CD14-positive monocyte (primary cell): ENCODE measurements at regions not wholly inside any gene's neighbourhood (a gene's known extent, or its start where the extent isn't known, plus 50 kb on each side); places are given as distances from the start of the nearest gene placed in this dataset.

ENCODE experiments used
- DNase-seq, 3 donors: peaks; one replicate each; pipeline ENCODE4 v3.0.0-alpha.2; 2011 to 2022
- H2AFZ ChIP-seq: 2 replicates; pipeline ENCODE4 v1.6.0; 2012; ENCODE audit warnings: mild to moderate bottlenecking, low read depth, low read length, inconsistent platforms; ENCODE audit not compliant: insufficient read depth, poor library complexity, severe bottlenecking
- H3K27ac ChIP-seq, 2 donors: 1 replicate in 1 of 2; 2 replicates in 1 of 2; pipeline ENCODE4 v1.5.1; 2012 to 2013; ENCODE audit warnings: low read length in 2 of 2, control low read depth in 1 of 2, inconsistent platforms in 1 of 2, low read depth in 1 of 2, mild to moderate bottlenecking in 1 of 2
- H3K27me3 ChIP-seq, 2 donors: one replicate each; pipeline versions ENCODE4 v1.6.0 to v1.6.1; 2011 to 2013; ENCODE audit warnings: low read length in 2 of 2; ENCODE audit not compliant: control insufficient read depth in 2 of 2, insufficient read depth in 2 of 2
- H3K36me3 ChIP-seq, 2 donors: replicated peaks in 1 of 2; 1 replicate in 1 of 2; 2 replicates in 1 of 2; pipeline versions ENCODE4 v1.5.1 to v1.6.1; 2012 to 2013; ENCODE audit warnings: low read length in 2 of 2, control low read depth in 1 of 2, inconsistent platforms in 1 of 2, mild to moderate bottlenecking in 1 of 2; ENCODE audit not compliant: insufficient read depth in 2 of 2, control insufficient read depth in 1 of 2
- H3K4me1 ChIP-seq, 2 donors: 1 replicate in 1 of 2; 2 replicates in 1 of 2; pipeline versions ENCODE4 v1.5.1 to v1.6.1; 2012 to 2013; ENCODE audit warnings: low read length in 2 of 2, control low read depth in 1 of 2, inconsistent platforms in 1 of 2, mild to moderate bottlenecking in 1 of 2, moderate library complexity in 1 of 2; ENCODE audit not compliant: insufficient read depth in 2 of 2, control insufficient read depth in 1 of 2
- H3K4me2 ChIP-seq: replicated peaks from 2 replicates; pipeline ENCODE3; 2012; ENCODE audit warnings: low read length, moderate library complexity, mild to moderate bottlenecking; ENCODE audit not compliant: poor library complexity, severe bottlenecking; ENCODE audit errors: extremely low read depth
- H3K4me3 ChIP-seq, 3 experiments: fragments of 200-600 bp in 1 of 3; sonication (generic) in 1 of 3; replicated peaks in 1 of 3; 1 replicate in 2 of 3; 2 replicates in 1 of 3; pipeline ENCODE4 v1.5.1; 2011 to 2013; ENCODE audit warnings: low read length in 3 of 3, mild to moderate bottlenecking in 3 of 3, control low read depth in 2 of 3, low read depth in 2 of 3, inconsistent platforms in 1 of 3, moderate library complexity in 1 of 3
- H3K79me2 ChIP-seq: 2 replicates; pipeline ENCODE4 v1.6.0; 2012; ENCODE audit warnings: mild to moderate bottlenecking, control low read depth, inconsistent platforms, low read length, moderate library complexity; ENCODE audit not compliant: insufficient read depth
- H3K9ac ChIP-seq: 2 replicates; pipeline ENCODE4 v1.6.0; 2017; ENCODE audit warnings: low read length, mild to moderate bottlenecking; ENCODE audit not compliant: insufficient read depth, poor library complexity, severe bottlenecking
- H3K9me3 ChIP-seq, 2 donors: replicated peaks in 1 of 2; 1 replicate in 1 of 2; 2 replicates in 1 of 2; pipeline versions ENCODE4 v1.5.1 to v1.6.1; 2012 to 2013; ENCODE audit warnings: low read length in 2 of 2, control low read depth in 1 of 2; ENCODE audit not compliant: control insufficient read depth in 1 of 2, insufficient read depth in 1 of 2
- H4K20me1 ChIP-seq: 2 replicates; pipeline ENCODE4 v1.6.0; 2012; ENCODE audit warnings: mild to moderate bottlenecking, low read length, control low read depth, moderate library complexity; ENCODE audit not compliant: insufficient read depth
- H3K27ac Mint-ChIP-seq, 7 donors: one replicate each; pipeline ENCODE4 v1.8.0; 2020; ENCODE audit warnings: mild to moderate bottlenecking in 7 of 7, mixed read lengths in 7 of 7, moderate library complexity in 6 of 7, inconsistent platforms in 2 of 7
- H3K27me3 Mint-ChIP-seq, 3 donors: one replicate each; pipeline ENCODE4 v1.8.0; 2021 to 2022; ENCODE audit warnings: low read depth in 3 of 3, mild to moderate bottlenecking in 3 of 3, mixed read lengths in 3 of 3, moderate library complexity in 3 of 3, inconsistent platforms in 1 of 3
- H3K36me3 Mint-ChIP-seq, 2 donors: one replicate each; pipeline ENCODE4 v1.8.0; 2020; ENCODE audit warnings: mixed read lengths in 2 of 2, inconsistent platforms in 1 of 2, mild to moderate bottlenecking in 1 of 2
- H3K4me1 Mint-ChIP-seq: one replicate; pipeline ENCODE4 v1.8.0; 2020; ENCODE audit warnings: mild to moderate bottlenecking, mixed read lengths
- H3K4me3 Mint-ChIP-seq, 2 donors: one replicate each; pipeline ENCODE4 v1.8.0; 2020; ENCODE audit warnings: mild to moderate bottlenecking in 2 of 2, mixed read lengths in 2 of 2, moderate library complexity in 1 of 2
- H3K9me3 Mint-ChIP-seq, 7 donors: one replicate each; pipeline ENCODE4 v1.8.0; 2020 to 2022; ENCODE audit warnings: mixed read lengths in 7 of 7, mild to moderate bottlenecking in 6 of 7, moderate library complexity in 6 of 7, inconsistent platforms in 2 of 7
- WGBS: methylation state at CpG from one replicate; pipeline ENCODE4 v1.1.5; 2013; ENCODE audit warnings: missing lambda C conversion rate; ENCODE audit not compliant: insufficient coverage; 5-methylcytosine and 5-hydroxymethylcytosine counted together
- intact Hi-C, 2 donors: fragments of 100-400 bp; cut with micrococcal nuclease; formaldehyde crosslinking; loops; one replicate each; pipeline versions ENCODE4 v1.15.0 to v1.15.1; 2023
- TF ChIP-seq, protein P1 (sequence below): fragments of 200-600 bp; IDR thresholded peaks from one replicate; pipeline ENCODE4 v1.8.0; 2022; ENCODE audit warnings: antibody characterized with exemption, mild to moderate bottlenecking

DNA sequence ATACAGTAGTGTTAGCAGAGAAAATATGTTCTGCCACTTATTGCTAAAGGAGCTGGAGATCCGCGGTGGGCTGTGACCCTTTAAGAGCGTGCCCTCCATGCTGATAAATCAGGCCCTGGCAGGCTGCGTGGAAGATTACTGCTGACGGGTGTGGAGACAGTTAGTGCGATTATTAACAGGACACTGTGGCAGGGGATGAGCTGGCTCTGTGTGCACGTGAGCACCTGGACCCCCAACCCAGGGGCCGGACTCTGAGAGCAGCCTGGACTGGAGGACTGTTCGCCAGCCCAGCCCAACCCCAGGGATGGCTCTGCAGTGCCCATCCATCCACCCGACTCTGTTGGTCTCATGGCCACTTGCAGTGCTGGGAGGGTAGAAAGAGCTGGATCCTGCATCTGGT, 162.0 kb downstream of the MELK start:
- H3K27ac Mint-ChIP-seq, result no peak overlapping the region
- Histone ChIP-seq H4K20me1 (no peaks in the 10 kb centered on the region), H3K27me3 (peaks cover 16 to 20% of the 10 kb centered on the region in 2 donors), H3K36me3 (no peaks in the 10 kb centered on the region), H3K4me1 (peaks cover 5 to 7% of the 10 kb centered on the region in 2 donors), H3K4me2 (no peak overlapping the region), H3K79me2 (no peaks in the 10 kb centered on the region), H3K9me3 (no peaks in the 10 kb centered on the region), H3K9ac (no peak overlapping the region), H2AFZ (no peak overlapping the region), H3K4me3 (no peak overlapping the region), H3K27ac (no peak overlapping the region)
- H3K4me3 Mint-ChIP-seq, result no peak overlapping the region
- H3K9me3 Mint-ChIP-seq, result peaks cover 0 to 6% (median 1%) of the 10 kb centered on the region in 7 donors
- H3K36me3 Mint-ChIP-seq, result no peaks in the 10 kb centered on the region
- H3K27me3 Mint-ChIP-seq, result peaks cover 20 to 28% (median 23%) of the 10 kb centered on the region in 3 donors
- no peak for DNase-seq
- peaks cover 7% of the 10 kb centered on the region for H3K4me1 Mint-ChIP-seq
- intact Hi-C loops, result no loop called here
- WGBS, result 94% methylated on average over 8 of the region's 10 CpGs
- TF ChIP-seq, protein P1, sequence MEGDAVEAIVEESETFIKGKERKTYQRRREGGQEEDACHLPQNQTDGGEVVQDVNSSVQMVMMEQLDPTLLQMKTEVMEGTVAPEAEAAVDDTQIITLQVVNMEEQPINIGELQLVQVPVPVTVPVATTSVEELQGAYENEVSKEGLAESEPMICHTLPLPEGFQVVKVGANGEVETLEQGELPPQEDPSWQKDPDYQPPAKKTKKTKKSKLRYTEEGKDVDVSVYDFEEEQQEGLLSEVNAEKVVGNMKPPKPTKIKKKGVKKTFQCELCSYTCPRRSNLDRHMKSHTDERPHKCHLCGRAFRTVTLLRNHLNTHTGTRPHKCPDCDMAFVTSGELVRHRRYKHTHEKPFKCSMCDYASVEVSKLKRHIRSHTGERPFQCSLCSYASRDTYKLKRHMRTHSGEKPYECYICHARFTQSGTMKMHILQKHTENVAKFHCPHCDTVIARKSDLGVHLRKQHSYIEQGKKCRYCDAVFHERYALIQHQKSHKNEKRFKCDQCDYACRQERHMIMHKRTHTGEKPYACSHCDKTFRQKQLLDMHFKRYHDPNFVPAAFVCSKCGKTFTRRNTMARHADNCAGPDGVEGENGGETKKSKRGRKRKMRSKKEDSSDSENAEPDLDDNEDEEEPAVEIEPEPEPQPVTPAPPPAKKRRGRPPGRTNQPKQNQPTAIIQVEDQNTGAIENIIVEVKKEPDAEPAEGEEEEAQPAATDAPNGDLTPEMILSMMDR, result no peak

DNA sequence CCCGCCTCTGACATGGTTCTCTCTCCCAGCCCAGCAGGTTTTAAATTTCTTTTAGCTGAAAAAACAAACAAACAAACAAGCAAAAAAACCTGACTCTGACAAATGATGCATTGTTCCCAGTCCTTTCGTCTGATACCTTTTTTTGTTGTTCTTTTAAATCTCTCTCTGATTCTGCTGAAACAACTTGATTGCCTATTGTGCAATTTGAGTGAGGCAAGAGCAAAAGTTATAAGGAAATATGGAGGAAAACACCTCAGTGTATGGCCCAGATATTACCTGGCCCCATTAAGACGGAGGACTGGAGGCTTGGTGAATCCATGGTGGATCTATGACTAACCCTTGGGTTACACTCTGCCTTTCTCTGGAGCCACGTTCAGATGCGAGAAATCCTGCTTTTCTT, 164.0 kb downstream of the MELK start:
- H3K4me1 Mint-ChIP-seq, result peaks cover 7% of the 10 kb centered on the region
- 93% methylated on average over 4 of the region's 5 CpGs for WGBS

More for the DNA sequence above, 164.0 kb downstream of the MELK start:
- Mint-ChIP-seq H3K9me3 (peaks cover 0 to 2% (median 0%) of the 10 kb centered on the region in 7 donors), H3K4me3 (no peak overlapping the region), H3K27ac (no peak overlapping the region), H3K27me3 (peaks cover 37 to 45% (median 39%) of the 10 kb centered on the region in 3 donors), H3K36me3 (no peaks in the 10 kb centered on the region)
- no peaks in the 10 kb centered on the region for H4K20me1 ChIP-seq
- peaks cover 2 to 4% of the 10 kb centered on the region in 2 donors for H3K4me1 ChIP-seq
- no peak for DNase-seq
- no peak overlapping the region for H3K27ac ChIP-seq
- no peak overlapping the region for H2AFZ ChIP-seq
- H3K36me3 ChIP-seq, result no peaks in the 10 kb centered on the region
- no peak overlapping the region for H3K4me2 ChIP-seq
- H3K9me3 ChIP-seq, result peaks cover 0 to 2% of the 10 kb centered on the region in 2 donors
- peaks cover 25 to 35% of the 10 kb centered on the region in 2 donors for H3K27me3 ChIP-seq
- no peak overlapping the region for H3K4me3 ChIP-seq
- no peaks in the 10 kb centered on the region for H3K79me2 ChIP-seq
- H3K9ac ChIP-seq, result no peak overlapping the region
- TF ChIP-seq, protein P1, result no peak
- intact Hi-C loops, result no loop called here
